ENCODE measurements at regions not wholly inside any gene's neighbourhood (a gene's known extent, or its start where the extent isn't known, plus 50 kb on each side); places are given as distances from the start of the nearest gene placed in this dataset.
"Not testable (repeated sequence)": the region's sequence is repeated elsewhere in the genome, so short reads cannot be mapped to it uniquely, and the experiment has no call there.

DNA sequence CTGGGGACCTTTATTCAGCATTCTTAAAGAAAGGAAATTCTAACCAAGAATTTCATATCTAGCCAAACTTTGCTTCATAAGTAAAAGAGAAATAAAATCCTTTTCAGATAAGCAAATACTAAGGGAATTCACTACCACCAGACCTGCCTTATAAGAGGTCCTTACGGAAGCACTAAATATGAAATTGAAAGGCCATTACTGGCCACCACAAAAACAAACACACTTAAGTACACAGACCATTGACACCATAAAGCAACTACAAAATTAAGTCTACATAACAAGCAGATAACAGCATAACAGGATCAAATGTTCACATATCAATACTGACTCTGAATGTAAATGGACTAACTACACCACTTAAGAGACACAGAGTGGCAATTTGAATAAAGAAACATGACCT, 361.4 kb upstream of the POU5F2 start:
- H3K4me1 Mint-ChIP-seq: no peaks in the 10 kb centered on the region
- H3K27me3 Mint-ChIP-seq (ENCODE audit: low read depth, poor library complexity): peaks cover 4% of the 10 kb centered on the region
- no peak for DNase-seq
- peaks cover 76% of the 10 kb centered on the region for H3K9me3 Mint-ChIP-seq
- no peak overlapping the region for H3K27ac Mint-ChIP-seq
- no peak overlapping the region for H3K4me3 Mint-ChIP-seq
- TF ChIP-seq, protein P1, sequence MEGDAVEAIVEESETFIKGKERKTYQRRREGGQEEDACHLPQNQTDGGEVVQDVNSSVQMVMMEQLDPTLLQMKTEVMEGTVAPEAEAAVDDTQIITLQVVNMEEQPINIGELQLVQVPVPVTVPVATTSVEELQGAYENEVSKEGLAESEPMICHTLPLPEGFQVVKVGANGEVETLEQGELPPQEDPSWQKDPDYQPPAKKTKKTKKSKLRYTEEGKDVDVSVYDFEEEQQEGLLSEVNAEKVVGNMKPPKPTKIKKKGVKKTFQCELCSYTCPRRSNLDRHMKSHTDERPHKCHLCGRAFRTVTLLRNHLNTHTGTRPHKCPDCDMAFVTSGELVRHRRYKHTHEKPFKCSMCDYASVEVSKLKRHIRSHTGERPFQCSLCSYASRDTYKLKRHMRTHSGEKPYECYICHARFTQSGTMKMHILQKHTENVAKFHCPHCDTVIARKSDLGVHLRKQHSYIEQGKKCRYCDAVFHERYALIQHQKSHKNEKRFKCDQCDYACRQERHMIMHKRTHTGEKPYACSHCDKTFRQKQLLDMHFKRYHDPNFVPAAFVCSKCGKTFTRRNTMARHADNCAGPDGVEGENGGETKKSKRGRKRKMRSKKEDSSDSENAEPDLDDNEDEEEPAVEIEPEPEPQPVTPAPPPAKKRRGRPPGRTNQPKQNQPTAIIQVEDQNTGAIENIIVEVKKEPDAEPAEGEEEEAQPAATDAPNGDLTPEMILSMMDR (IDR thresholded peaks at IDR 0.05): no peak
- H3K36me3 Mint-ChIP-seq (ENCODE audit: low read depth): peaks cover 70% of the 10 kb centered on the region

DNA sequence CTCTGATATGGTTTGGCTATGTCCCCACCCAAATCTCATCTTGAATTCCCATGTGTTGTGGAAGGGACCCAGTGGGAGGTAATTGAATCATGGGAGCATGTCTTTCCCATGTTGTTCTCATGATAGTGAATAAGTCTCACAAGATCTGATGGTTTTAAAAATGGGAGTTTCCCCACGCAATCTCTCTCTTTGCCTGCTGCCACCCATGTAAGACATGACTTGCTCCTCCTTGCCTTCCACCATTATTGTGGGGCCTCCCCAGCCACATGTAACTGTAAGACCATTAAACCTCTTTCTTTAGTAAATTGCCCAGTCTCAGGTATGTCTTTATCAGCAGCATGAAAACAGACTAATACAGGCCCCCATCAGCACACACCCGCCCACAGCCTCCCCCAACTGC, 356.0 kb upstream of the POU5F2 start:
- not testable (repeated sequence) for H3K27ac Mint-ChIP-seq; H3K4me3 Mint-ChIP-seq; DNase-seq; H3K27me3 Mint-ChIP-seq (ENCODE audit: low read depth, poor library complexity); H3K4me1 Mint-ChIP-seq
- H3K36me3 Mint-ChIP-seq (ENCODE audit: low read depth): peaks cover 54% of the 10 kb centered on the region
- H3K9me3 Mint-ChIP-seq: peaks cover 57% of the 10 kb centered on the region

DNA sequence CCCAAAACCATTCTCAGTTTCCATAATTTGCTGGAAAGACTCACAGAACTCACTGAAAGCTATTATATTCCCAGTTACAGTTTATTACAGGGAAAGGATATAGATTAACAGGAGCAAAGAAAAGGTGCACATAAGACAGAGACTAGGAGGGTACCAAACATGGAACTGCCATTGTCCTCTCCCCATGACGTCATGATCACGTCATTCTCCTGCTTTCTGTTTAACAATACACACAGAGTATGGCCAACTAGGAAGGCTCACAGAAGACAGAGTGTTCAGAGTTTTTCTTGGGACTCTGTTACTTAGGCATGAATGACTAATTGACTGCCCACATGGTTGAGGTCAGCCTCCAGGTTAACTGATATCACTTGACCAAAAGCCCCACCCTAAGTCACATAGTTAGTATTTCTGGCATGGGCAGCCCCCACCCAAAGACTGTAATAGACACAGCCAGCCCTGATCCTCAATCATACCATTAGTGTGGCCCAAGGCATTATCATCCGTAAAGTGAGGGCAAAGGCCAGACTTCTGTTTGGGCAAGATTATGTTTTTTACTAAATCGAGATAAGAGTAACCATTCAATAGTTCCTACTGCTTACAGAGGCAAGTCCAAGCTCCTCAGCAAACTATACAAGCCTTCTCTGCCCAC, 353.5 kb upstream of the POU5F2 start:
- Mint-ChIP-seq H3K36me3 (ENCODE audit: low read depth) (peaks cover 34% of the 10 kb centered on the region), H3K4me3 (no peak overlapping the region), H3K27ac (no peak overlapping the region), H3K4me1 (no peaks in the 10 kb centered on the region), H3K27me3 (ENCODE audit: low read depth, poor library complexity) (peaks cover 2% of the 10 kb centered on the region), H3K9me3 (peaks cover 39% of the 10 kb centered on the region)
- TF ChIP-seq, protein P1 (IDR thresholded peaks at IDR 0.05): no peak
- DNase-seq: no peak

DNA sequence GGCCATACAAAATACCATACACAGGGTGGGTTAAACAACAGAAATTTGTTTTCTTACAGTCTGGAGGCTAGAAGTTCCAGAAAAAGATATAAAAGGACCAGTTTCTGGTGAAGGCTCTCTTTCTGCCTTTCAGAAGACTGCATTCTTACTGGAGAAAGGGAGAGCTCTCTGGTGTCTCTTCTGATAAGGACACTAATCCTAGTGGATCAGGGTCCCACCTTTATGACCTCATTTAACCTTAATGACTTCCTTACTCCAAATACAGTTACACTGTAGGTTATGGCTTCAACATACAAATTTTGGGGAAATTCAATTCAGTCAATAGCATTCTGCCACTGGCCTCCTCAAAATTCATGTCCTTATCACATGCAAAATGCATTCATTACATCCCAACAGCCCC, 351.9 kb upstream of the POU5F2 start:
- TF ChIP-seq, protein P1 (IDR thresholded peaks at IDR 0.05): no peak
- H3K9me3 Mint-ChIP-seq: peaks cover 25% of the 10 kb centered on the region
- no peak overlapping the region for H3K27ac Mint-ChIP-seq

DNA sequence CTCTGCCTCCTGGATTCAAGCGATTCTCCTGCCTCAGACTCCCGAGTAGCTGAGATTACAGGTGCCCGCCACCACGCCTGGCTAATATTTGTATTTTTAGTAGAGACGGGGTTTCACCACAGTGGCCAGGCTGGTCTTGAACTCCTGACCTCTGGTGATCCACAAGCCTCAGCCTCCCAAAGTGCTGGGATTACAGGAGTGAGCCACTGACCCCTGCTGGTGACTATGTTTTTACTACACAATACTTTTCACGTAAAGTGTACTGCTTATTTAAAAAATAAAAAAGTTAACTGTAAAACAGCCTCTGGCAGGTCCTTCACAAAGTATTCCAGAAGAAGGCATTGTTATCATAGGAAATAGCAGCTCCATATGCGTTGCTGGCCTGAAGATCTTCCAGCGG, 345.2 kb upstream of the POU5F2 start:
- TF ChIP-seq, protein P1 (IDR thresholded peaks at IDR 0.05): peak; percentile 15
- H3K27me3 Mint-ChIP-seq (ENCODE audit: low read depth, poor library complexity); H3K4me3 Mint-ChIP-seq; H3K36me3 Mint-ChIP-seq (ENCODE audit: low read depth); H3K27ac Mint-ChIP-seq; H3K9me3 Mint-ChIP-seq; H3K4me1 Mint-ChIP-seq: not testable (repeated sequence)
- peak; percentile 3 for DNase-seq

More for the DNA sequence above, 351.9 kb upstream of the POU5F2 start:
- Mint-ChIP-seq H3K36me3 (ENCODE audit: low read depth) (peaks cover 22% of the 10 kb centered on the region), H3K4me1 (no peaks in the 10 kb centered on the region), H3K4me3 (no peak overlapping the region), H3K27me3 (ENCODE audit: low read depth, poor library complexity) (peaks cover 2% of the 10 kb centered on the region)
- DNase-seq: no peak

DNA sequence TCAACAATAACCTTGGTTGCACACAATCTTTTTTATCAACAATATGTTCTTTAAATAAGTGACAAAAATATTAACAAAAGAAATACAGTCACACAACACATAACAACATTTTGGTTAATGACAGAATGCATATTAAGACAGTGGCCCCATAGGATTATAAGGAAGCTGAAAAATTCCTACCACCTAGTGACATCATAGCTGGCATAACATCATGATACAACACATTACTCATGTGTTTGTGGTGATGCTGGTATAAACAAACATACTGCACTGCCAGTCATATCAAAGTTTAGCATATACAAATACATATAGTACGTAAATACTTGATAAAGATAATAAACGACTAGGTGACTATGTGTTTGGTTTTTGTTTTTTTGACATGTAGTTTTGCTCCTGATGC, 344.8 kb upstream of the POU5F2 start:
- H3K9me3 Mint-ChIP-seq: no peaks in the 10 kb centered on the region
- no peak overlapping the region for H3K27ac Mint-ChIP-seq
- no peaks in the 10 kb centered on the region for H3K27me3 Mint-ChIP-seq (ENCODE audit: low read depth, poor library complexity)
- no peak overlapping the region for H3K4me3 Mint-ChIP-seq
- no peak for DNase-seq
- H3K4me1 Mint-ChIP-seq: no peaks in the 10 kb centered on the region
- H3K36me3 Mint-ChIP-seq (ENCODE audit: low read depth): peaks cover 7% of the 10 kb centered on the region
- TF ChIP-seq, protein P1 (IDR thresholded peaks at IDR 0.05): no peak
